ENCODE measurements at regions not wholly inside any gene's neighbourhood (a gene's known extent, or its start where the extent isn't known, plus 50 kb on each side); places are given as distances from the start of the nearest gene placed in this dataset.

- no peak overlapping the region for H3K9ac ChIP-seq (ENCODE audit: low read length)
- BruUV-seq (replicated peaks), result no TSS peak
- no peak for DNase-seq (ENCODE audit: low read depth, low spot score)
Measured at GRCh38 chr15:58302832-58303231, 129.0 kb upstream of the LIPC start.

GRCh38 chr15:58303236-58303635 lies 128.6 kb upstream of the LIPC start:
- no peaks in the 10 kb centered on the region for H3K79me2 ChIP-seq (ENCODE audit: insufficient read depth, low read length)
- no peaks in the 10 kb centered on the region for H4K20me1 ChIP-seq (ENCODE audit: insufficient read depth)
- no peak for TF ChIP-seq EZH2phosphoT487 (IDR thresholded peaks at IDR 0.05; ENCODE audit: borderline replicate concordance)
- no peak for TF ChIP-seq EZH2 (IDR thresholded peaks at IDR 0.05)
- TF ChIP-seq MAX (IDR thresholded peaks at IDR 0.05), result no peak
- TF ChIP-seq EGR1 (IDR thresholded peaks at IDR 0.05; ENCODE audit: low read depth), result no peak
- no peak overlapping the region for H3K27ac ChIP-seq (ENCODE audit: low read depth, low read length)
- no peak overlapping the region for H2AFZ ChIP-seq (ENCODE audit: low read depth, low read length, poor library complexity, severe bottlenecking)
- no peaks in the 10 kb centered on the region for H3K9me3 ChIP-seq (ENCODE audit: control insufficient read depth in 1 of 2, insufficient read depth in 1 of 2, low read depth in 1 of 2, low read length in 2 of 2)
- no peak overlapping the region for H3K4me2 ChIP-seq (ENCODE audit: low read length)
- intact Hi-C loops (cut with micrococcal nuclease), result no loop called here
- no peak overlapping the region for H3K9ac ChIP-seq (ENCODE audit: low read length)
- H3K36me3 ChIP-seq (ENCODE audit: control insufficient read depth in 1 of 2, insufficient read depth in 2 of 2, low read length in 2 of 2), result no peaks in the 10 kb centered on the region
- no peak for DNase-seq (ENCODE audit: low read depth, low spot score)
- H3K4me3 ChIP-seq (replicated peaks in 1 of 2; ENCODE audit: low read depth in 1 of 2, low read length in 2 of 2), result no peak overlapping the region
- ATAC-seq, result no peak
- ChIA-PET POLR2A (no interaction called here), RAD21 (ENCODE audit: low non-redundant PET in 1 of 2, low total read pairs in 2 of 2, uncharacterized antibody in 2 of 2, unreplicated experiment in 2 of 2) (no interaction called here), CTCF (no interaction called here)
- no peaks in the 10 kb centered on the region for H3K4me1 ChIP-seq (ENCODE audit: control insufficient read depth in 1 of 2, insufficient read depth in 2 of 2, low read length in 2 of 2)
- no peaks in the 10 kb centered on the region for H3K9me2 ChIP-seq (ENCODE audit: insufficient read depth)
- H3K27me3 ChIP-seq (ENCODE audit: insufficient read depth, low read length), result no peaks in the 10 kb centered on the region
- BruUV-seq (replicated peaks), result no TSS peak

More at GRCh38 chr15:58302832-58303231, 129.0 kb upstream of the LIPC start:
- CTCF ChIA-PET, result no interaction called here
- no peaks in the 10 kb centered on the region for H3K9me3 ChIP-seq (ENCODE audit: control insufficient read depth in 1 of 2, insufficient read depth in 1 of 2, low read depth in 1 of 2, low read length in 2 of 2)
- RAD21 ChIA-PET (ENCODE audit: low non-redundant PET in 1 of 2, low total read pairs in 2 of 2, uncharacterized antibody in 2 of 2, unreplicated experiment in 2 of 2), result no interaction called here
- H4K20me1 ChIP-seq (ENCODE audit: insufficient read depth), result no peaks in the 10 kb centered on the region
- no peak for ATAC-seq
- intact Hi-C loops (cut with micrococcal nuclease), result no loop called here
- no peaks in the 10 kb centered on the region for H3K4me1 ChIP-seq (ENCODE audit: control insufficient read depth in 1 of 2, insufficient read depth in 2 of 2, low read length in 2 of 2)
- H3K4me2 ChIP-seq (ENCODE audit: low read length), result no peak overlapping the region
- H3K36me3 ChIP-seq (ENCODE audit: control insufficient read depth in 1 of 2, insufficient read depth in 2 of 2, low read length in 2 of 2), result no peaks in the 10 kb centered on the region
- H3K9me2 ChIP-seq (ENCODE audit: insufficient read depth), result no peaks in the 10 kb centered on the region
- no peak for TF ChIP-seq EZH2phosphoT487 (IDR thresholded peaks at IDR 0.05; ENCODE audit: borderline replicate concordance)
- no peaks in the 10 kb centered on the region for H3K27me3 ChIP-seq (ENCODE audit: insufficient read depth, low read length)
- no peaks in the 10 kb centered on the region for H3K79me2 ChIP-seq (ENCODE audit: insufficient read depth, low read length)
- POLR2A ChIA-PET, result no interaction called here
- no peak overlapping the region for H3K27ac ChIP-seq (ENCODE audit: low read depth, low read length)
- H3K4me3 ChIP-seq (replicated peaks in 1 of 2; ENCODE audit: low read depth in 1 of 2, low read length in 2 of 2), result no peak overlapping the region
- no peak overlapping the region for H2AFZ ChIP-seq (ENCODE audit: low read depth, low read length, poor library complexity, severe bottlenecking)

Data from HCT116 (cell line).